Esophagus squamous epithelium (tissue), 4 donors: ENCODE measurements at regions not wholly inside any gene's neighbourhood (a gene's known extent, or its start where the extent isn't known, plus 50 kb on each side); places are given as distances from the start of the nearest gene placed in this dataset.

ENCODE experiments used
- POLR2A ChIP-seq, 4 donors: fragments of 450-650 bp; IDR thresholded peaks; one replicate each; pipeline ENCODE4 v1.6.1; 2017; ENCODE audit warnings: antibody characterized with exemption in 4 of 4, mild to moderate bottlenecking in 4 of 4, moderate library complexity in 3 of 4
- TF ChIP-seq, protein P1 (sequence below), 6 experiments: fragments of 450-650 bp in 4 of 6; fragments of 200-600 bp in 2 of 6; sonication (generic) in 2 of 6; IDR thresholded peaks; one replicate each; pipeline ENCODE4 v1.5.1; 2016 to 2019; ENCODE audit warnings: antibody characterized with exemption in 6 of 6, mild to moderate bottlenecking in 4 of 6, moderate library complexity in 4 of 6

DNA sequence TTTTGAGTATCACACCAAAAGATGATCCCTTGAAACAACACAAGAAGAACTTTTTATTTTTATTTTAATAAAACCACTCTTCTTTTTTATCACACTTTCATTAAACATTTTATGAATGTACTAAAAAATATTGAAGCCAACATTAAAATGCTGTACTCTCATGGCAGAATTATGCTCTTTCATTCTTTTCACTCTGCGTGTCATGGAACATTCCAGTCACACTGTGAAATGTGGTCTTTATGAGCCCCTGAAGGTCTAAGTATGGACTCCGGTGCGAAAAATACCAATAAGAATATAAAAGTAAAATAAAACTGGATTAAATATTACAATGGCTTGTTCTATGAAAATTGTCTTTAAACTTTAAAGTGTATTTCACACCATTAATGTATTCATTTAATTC lies 148.4 kb downstream of the TMEM26 start:
- TF ChIP-seq, protein P1, sequence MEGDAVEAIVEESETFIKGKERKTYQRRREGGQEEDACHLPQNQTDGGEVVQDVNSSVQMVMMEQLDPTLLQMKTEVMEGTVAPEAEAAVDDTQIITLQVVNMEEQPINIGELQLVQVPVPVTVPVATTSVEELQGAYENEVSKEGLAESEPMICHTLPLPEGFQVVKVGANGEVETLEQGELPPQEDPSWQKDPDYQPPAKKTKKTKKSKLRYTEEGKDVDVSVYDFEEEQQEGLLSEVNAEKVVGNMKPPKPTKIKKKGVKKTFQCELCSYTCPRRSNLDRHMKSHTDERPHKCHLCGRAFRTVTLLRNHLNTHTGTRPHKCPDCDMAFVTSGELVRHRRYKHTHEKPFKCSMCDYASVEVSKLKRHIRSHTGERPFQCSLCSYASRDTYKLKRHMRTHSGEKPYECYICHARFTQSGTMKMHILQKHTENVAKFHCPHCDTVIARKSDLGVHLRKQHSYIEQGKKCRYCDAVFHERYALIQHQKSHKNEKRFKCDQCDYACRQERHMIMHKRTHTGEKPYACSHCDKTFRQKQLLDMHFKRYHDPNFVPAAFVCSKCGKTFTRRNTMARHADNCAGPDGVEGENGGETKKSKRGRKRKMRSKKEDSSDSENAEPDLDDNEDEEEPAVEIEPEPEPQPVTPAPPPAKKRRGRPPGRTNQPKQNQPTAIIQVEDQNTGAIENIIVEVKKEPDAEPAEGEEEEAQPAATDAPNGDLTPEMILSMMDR (IDR thresholded peaks at IDR 0.05): no peak
- no peak for TF ChIP-seq POLR2A (IDR thresholded peaks at IDR 0.05)
